HUES64 (cell line): ENCODE measurements at regions not wholly inside any gene's neighbourhood (a gene's known extent, or its start where the extent isn't known, plus 50 kb on each side); places are given as distances from the start of the nearest gene placed in this dataset.

Experiments used
- H3K27ac ChIP-seq: 2 replicates; pipeline ENCODE4 v1.7.0; 2013; ENCODE audit warnings: low read depth, low read length, inconsistent platforms
- H3K27me3 ChIP-seq: 2 replicates; pipeline ENCODE4 v1.6.1; 2013; ENCODE audit warnings: mild to moderate bottlenecking, low read length; ENCODE audit not compliant: insufficient read depth
- H3K36me3 ChIP-seq: 2 replicates; pipeline ENCODE4 v1.6.1; 2013; ENCODE audit warnings: mild to moderate bottlenecking, low read length; ENCODE audit not compliant: insufficient read depth
- H3K4me1 ChIP-seq: 2 replicates; pipeline ENCODE4 v1.6.1; 2013; ENCODE audit warnings: mild to moderate bottlenecking, low read length, moderate library complexity; ENCODE audit not compliant: insufficient read depth
- H3K4me3 ChIP-seq: 2 replicates; pipeline ENCODE4 v1.5.1; 2013; ENCODE audit warnings: mild to moderate bottlenecking, low read length, moderate library complexity
- H3K9ac ChIP-seq: 2 replicates; pipeline ENCODE4 v1.6.1; 2013; ENCODE audit warnings: mild to moderate bottlenecking, low read depth, low read length
- H3K9me3 ChIP-seq: 2 replicates; pipeline ENCODE4 v1.6.1; 2013; ENCODE audit warnings: low read depth, low read length; ENCODE audit not compliant: insufficient read depth
- WGBS: fragments of 150-250, 120-280 bp; methylation state at CpG from one replicate; pipeline ENCODE4 v1.1.7; 2013; ENCODE audit warnings: missing lambda C conversion rate; 5-methylcytosine and 5-hydroxymethylcytosine counted together

DNA sequence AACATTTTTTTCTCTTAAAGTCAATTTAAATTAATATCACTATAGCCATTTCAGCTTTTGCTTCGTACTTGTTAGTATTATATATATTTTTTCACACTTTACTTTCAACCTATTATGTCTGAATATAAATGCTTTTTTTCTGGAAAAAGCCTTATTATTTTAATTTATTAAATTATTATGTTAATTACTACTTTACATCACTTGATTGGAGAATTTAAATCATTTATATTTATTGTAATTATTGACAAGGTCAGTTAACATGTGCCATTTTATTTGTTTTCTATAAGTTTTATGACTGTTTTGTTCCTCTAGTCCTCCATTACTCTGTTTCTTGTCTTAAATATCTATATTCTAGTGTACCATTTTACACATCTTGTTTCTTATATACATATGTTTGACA, 1333.4 kb upstream of the MIR17HG start:
- H3K4me3 ChIP-seq: no peak overlapping the region
- H3K36me3 ChIP-seq: no peaks in the 10 kb centered on the region
- no peaks in the 10 kb centered on the region for H3K9me3 ChIP-seq
- no peak overlapping the region for H3K27ac ChIP-seq
- H3K9ac ChIP-seq: no peak overlapping the region
- H3K4me1 ChIP-seq: peaks cover 7% of the 10 kb centered on the region
- no CpG with 5 or more reads among the region's 1 CpG for WGBS
- H3K27me3 ChIP-seq: no peaks in the 10 kb centered on the region; the same call in 1 of the 2 replicates

DNA sequence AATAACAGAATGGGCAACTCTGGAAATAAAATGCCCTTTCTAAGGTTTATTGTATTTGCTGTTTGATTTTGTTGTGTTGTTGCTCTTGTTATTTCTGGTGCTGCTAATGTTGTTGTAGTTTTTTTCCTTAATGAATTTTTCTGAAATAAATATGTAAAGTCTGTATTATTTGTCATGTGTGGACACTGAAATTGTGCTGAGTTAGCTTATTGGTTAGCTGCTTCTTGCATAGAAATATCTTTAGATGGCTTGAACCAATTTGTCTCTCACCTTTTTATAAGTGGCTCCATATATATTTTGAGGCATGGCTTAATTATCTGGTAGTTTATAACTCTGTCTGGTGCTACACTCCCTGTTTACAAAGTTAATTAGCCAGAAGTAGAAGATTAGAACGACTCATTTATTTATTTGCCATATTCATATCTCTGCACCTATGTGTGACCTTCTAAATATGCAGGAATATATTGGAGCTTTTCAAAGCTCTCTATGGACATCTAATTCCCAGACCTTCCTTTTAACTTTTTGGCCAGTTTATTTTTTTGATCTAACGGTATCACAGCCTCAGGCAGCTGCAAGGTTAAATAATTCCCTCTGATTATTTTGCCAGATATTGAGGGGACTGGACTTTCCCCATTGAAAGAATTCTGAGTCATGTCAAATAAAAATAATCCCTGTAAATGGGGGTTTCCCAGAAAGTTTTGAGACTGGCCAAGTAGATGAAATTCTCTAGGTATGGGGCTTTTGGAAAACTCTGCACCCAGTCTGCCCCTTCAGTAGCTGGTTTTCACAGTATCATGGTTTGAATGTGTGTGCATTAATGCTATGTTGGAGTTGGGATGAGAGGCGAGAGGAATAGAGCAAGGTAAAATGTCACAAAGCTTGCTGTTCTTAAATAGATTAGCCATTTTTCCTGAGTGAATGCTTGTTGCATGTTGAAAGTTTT, 1331.7 kb upstream of the MIR17HG start:
- Histone ChIP-seq H3K27me3 (no peaks in the 10 kb centered on the region), H3K36me3 (no peaks in the 10 kb centered on the region), H3K9ac (no peak overlapping the region), H3K4me3 (no peak overlapping the region), H3K9me3 (no peaks in the 10 kb centered on the region), H3K4me1 (no peaks in the 10 kb centered on the region), H3K27ac (no peak overlapping the region)
- WGBS: 93% methylated on average over 3 of the region's 3 CpGs

DNA sequence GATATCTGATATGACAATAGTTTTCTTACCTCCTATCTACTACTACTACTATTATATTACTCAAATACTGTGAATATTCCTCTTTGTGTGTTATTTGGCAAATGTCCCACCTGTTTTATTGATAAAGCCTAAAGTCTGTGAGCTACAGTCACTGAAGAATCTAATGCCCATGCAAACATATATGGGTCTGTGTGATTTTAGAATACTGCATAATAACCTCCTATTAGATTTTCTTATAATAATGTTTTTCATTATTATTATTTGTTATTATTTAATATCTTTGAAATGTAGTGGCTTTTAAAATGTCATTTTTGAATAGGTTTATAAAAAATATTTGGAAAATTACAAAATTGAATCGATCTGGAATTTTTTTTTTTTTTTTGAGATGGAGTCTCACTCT, 1330.8 kb upstream of the MIR17HG start:
- Histone ChIP-seq H3K9me3 (no peaks in the 10 kb centered on the region), H3K27ac (no peak overlapping the region), H3K9ac (no peak overlapping the region), H3K4me1 (no peaks in the 10 kb centered on the region), H3K4me3 (no peak overlapping the region), H3K36me3 (no peaks in the 10 kb centered on the region), H3K27me3 (no peaks in the 10 kb centered on the region)
- WGBS: 90% methylated on average over 1 of the region's 1 CpG

DNA sequence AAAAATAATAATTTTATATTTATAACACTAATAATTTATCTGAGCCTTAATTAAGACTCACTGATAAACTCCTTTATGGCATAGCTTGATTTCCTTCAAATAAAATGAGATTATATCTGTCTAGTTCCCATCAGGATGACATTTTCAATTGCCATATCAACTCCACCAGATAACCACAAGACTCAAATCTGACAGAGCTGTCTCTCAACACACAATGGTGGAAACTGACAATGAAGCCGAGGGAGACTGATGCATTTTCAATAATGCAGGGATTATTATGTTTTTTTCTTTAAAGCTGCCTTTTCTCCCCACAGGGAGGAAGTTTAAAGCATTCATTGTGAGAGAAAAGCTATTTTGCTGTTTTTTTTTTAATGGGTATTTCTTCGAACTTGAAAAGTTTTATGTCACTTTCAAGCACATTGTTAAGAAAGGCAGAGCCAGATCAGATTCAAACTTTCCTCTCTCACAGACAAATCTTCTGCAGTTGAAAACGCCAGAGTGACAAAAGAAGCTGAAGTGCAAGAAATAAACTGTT, 1326.9 kb upstream of the MIR17HG start:
- Histone ChIP-seq H3K9ac (no peak overlapping the region), H3K27me3 (no peaks in the 10 kb centered on the region), H3K4me1 (no peaks in the 10 kb centered on the region), H3K4me3 (no peak overlapping the region), H3K36me3 (no peaks in the 10 kb centered on the region), H3K27ac (no peak overlapping the region), H3K9me3 (no peaks in the 10 kb centered on the region)
- 96% methylated on average over 3 of the region's 3 CpGs for WGBS

DNA sequence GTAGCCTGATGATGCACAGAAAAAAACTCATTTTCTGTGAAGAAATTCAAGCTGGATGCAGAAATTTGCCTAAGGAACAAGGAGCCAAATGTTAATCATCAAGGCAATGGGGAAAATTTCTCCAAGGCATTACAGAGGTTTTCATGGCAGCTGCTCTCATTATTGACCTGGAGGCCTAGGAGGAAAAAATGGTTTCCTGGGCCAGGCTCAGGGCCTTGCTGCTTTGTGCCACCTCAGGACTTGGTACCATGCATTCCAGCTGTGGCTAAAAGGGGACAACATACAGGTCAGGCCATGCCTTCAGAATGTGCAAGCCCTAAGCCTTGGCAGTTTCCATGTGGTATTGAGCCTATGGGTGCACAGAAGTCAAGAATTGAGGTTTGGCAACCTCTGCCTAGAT, 1320.1 kb upstream of the MIR17HG start:
- no peaks in the 10 kb centered on the region for H3K4me1 ChIP-seq
- no peak overlapping the region for H3K27ac ChIP-seq
- no peak overlapping the region for H3K4me3 ChIP-seq
- H3K9me3 ChIP-seq: peaks cover 22% of the 10 kb centered on the region
- no peak overlapping the region for H3K9ac ChIP-seq
- H3K27me3 ChIP-seq: no peaks in the 10 kb centered on the region
- no peaks in the 10 kb centered on the region for H3K36me3 ChIP-seq

DNA sequence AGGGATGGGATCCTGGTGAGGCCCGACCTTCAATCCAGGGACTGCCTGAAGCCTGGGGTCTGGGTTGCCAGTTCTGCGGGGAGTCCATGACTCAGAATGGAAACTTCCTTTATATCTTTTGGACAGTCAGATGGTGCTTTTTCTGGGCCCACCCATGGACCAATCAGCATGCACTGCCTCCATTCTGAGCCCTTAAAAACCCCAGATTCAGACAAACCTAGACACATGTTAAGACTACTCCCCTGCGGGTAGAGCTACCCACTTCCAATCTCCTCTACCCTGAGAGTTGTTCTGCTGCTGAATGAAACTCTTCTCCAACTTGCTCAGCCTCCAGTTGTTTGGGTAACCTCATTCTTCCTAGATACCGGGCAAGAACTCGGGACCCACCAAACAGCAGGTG, 1315.2 kb upstream of the MIR17HG start:
- H3K4me3 ChIP-seq: no peak overlapping the region
- H3K27me3 ChIP-seq: no peaks in the 10 kb centered on the region
- no peaks in the 10 kb centered on the region for H3K36me3 ChIP-seq
- H3K4me1 ChIP-seq: no peaks in the 10 kb centered on the region
- 95% methylated on average over 5 of the region's 5 CpGs for WGBS
- peaks cover 17% of the 10 kb centered on the region for H3K9me3 ChIP-seq
- H3K9ac ChIP-seq: no peak overlapping the region
- no peak overlapping the region for H3K27ac ChIP-seq

DNA sequence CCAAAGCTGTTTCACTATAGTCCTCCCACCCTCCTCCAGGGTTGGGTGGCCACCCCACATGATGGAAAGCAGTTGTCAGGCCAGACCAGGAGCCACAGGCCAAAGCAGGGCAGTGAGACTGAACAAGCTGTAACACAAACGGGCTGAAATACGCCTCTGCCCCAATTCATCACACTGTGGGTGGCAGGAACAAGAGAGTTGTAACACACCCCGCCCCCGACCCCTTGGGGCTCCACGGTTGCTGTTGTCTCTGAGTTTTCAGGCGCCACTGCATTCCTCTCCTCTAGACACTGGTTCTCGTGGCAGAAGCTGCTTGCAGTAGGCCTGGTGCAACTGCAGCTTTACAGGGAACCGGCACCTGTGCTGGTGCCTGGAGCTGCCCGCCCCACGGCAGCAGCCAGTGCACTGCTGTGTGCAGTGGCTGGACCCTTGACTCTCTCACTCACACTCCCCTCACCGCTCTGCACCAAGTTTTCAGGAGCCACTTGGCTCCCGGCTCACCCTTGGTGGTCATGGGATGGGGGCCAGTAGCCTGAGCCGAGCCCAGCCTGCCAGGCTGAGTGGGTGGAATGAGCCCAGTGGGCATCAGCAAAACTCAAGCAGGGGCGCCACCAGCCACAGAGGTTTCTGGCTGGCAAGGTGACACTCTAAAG, 1314.5 kb upstream of the MIR17HG start:
- Histone ChIP-seq H3K4me1 (no peaks in the 10 kb centered on the region), H3K9ac (no peak overlapping the region), H3K4me3 (no peak overlapping the region), H3K27ac (no peak overlapping the region), H3K27me3 (no peaks in the 10 kb centered on the region), H3K9me3 (peaks cover 11% of the 10 kb centered on the region), H3K36me3 (no peaks in the 10 kb centered on the region)
- WGBS: 93% methylated on average over 14 of the region's 14 CpGs

DNA sequence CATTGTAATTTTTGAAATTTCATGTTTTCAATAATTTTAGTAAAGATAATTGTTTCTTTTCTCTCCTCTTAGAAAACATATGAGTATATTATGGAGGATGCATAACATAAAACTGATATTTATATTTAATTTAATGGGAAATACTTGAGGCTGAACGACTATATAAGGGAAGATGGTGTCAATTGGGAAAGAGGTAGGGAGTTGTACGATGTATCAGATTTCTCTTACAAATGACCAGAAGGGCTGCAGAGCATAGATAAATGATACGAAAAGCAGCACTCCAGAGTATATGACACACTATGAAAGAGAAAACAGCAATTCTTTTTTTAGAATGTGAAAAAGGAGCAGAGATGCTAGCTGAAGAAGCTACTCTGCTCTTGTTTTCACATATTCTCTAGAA, 1308.0 kb upstream of the MIR17HG start:
- Histone ChIP-seq H3K4me1 (no peaks in the 10 kb centered on the region), H3K36me3 (no peaks in the 10 kb centered on the region), H3K9me3 (no peaks in the 10 kb centered on the region), H3K27ac (no peak overlapping the region), H3K4me3 (no peak overlapping the region), H3K27me3 (no peaks in the 10 kb centered on the region), H3K9ac (no peak overlapping the region)
- 93% methylated on average over 3 of the region's 3 CpGs for WGBS

DNA sequence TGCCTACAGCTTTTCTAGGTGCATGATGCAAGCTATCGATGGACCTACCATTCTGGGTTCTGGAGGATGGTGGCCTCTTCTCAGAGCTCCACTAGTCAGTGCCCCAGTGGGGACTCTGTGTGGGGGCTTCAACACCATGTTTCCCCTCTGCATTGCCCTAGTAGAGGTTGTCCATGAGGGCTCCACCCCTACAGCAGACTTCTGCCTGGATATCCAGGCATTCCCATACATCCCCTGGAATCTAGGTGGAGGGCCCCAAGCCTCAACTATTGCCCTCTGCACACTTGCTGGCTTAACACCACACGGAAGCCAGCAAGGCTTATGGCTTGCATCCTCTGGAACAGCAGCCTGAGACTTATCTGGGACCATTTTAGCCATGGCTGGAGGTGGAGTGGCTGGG, 1299.9 kb upstream of the MIR17HG start:
- Histone ChIP-seq H3K27ac (no peak overlapping the region), H3K4me3 (no peak overlapping the region), H3K9ac (no peak overlapping the region), H3K9me3 (peaks cover 36% of the 10 kb centered on the region), H3K36me3 (no peaks in the 10 kb centered on the region), H3K4me1 (peaks cover 11% of the 10 kb centered on the region), H3K27me3 (no peaks in the 10 kb centered on the region)
- 98% methylated on average over 2 of the region's 2 CpGs for WGBS

DNA sequence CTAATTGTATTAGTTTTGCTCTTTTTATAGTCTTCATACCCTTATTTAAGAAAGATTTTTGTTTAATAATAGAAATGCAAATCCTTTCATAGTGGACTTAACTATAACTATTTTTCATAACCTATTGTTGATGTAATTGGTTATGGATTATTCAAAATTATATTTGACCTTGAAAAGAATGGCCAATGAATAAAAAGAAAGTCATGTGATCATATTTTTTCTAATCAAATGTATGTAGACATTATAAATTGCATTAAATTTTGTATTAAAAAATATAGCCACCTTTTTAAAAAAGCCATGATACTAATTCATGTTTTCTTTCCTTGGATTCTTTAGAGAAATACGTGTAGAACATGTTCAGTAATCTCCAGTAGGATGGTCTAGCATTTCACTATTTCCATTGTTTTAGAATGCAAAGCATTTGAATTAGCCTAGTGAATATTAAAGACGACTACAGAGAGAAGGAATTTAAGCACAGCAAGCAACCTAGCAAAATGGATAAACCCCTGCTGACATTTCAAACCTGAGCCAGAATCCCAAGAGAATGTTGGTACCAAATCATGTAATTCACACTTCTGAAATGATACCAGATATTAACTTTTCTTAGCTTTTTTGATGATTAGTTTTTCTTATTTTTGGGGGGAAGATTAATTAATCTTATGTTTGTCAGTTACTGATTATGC, 1297.4 kb upstream of the MIR17HG start:
- Histone ChIP-seq H3K4me3 (no peak overlapping the region), H3K9me3 (peaks cover 36% of the 10 kb centered on the region), H3K9ac (no peak overlapping the region), H3K27me3 (no peaks in the 10 kb centered on the region), H3K36me3 (no peaks in the 10 kb centered on the region), H3K27ac (no peak overlapping the region), H3K4me1 (peaks cover 11% of the 10 kb centered on the region)
- 13% methylated on average over 2 of the region's 2 CpGs for WGBS

DNA sequence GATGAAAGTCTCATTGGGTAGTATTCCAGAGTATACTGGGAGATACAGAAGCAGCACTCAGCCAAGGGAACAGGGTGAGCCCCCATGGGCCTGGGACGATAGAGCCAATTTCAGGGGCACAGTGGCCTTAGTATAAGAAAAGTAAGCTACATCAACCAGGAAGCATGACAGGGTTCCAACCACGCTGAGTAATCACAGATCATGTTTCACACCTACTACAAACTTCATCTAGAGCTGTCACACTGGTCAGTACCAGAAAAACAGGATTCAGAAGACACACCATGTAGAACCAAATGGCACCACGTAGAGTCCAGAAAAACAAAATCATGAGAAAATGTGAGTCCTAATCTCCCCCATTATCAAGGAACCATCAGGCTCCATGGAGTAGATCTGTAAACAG, 1292.4 kb upstream of the MIR17HG start:
- no peaks in the 10 kb centered on the region for H3K36me3 ChIP-seq

More for the DNA sequence above, 1292.4 kb upstream of the MIR17HG start:
- Histone ChIP-seq H3K4me1 (peaks cover 9% of the 10 kb centered on the region), H3K9ac (no peak overlapping the region), H3K27ac (no peak overlapping the region), H3K9me3 (no peaks in the 10 kb centered on the region), H3K4me3 (no peak overlapping the region), H3K27me3 (no peaks in the 10 kb centered on the region)
- 93% methylated on average over 3 of the region's 3 CpGs for WGBS
